Adrenal gland (tissue), 9 donors: ENCODE measurements at regions not wholly inside any gene's neighbourhood (a gene's known extent, or its start where the extent isn't known, plus 50 kb on each side); places are given as distances from the start of the nearest gene placed in this dataset.

ENCODE experiments used
- DNase-seq, 7 donors: peaks; one replicate each; pipeline ENCODE4 v3.0.0-alpha.2; 2019 to 2020
- H3K27ac ChIP-seq, 5 donors: fragments of 200-600 bp; sonication (generic) in 4 of 5; 1 replicate in 3 of 5; 2 replicates in 2 of 5; pipeline versions ENCODE4 v1.5.1 to v1.8.0; 2016 to 2020; ENCODE audit warnings: mild to moderate bottlenecking in 1 of 5
- H3K27me3 ChIP-seq: fragments of 200-600 bp; 2 replicates; pipeline ENCODE4 v1.8.0; 2021
- H3K36me3 ChIP-seq, 2 donors: fragments of 200-600 bp; replicated peaks in 1 of 2; 1 replicate in 1 of 2; 2 replicates in 1 of 2; pipeline versions ENCODE4 v1.5.1 to v1.8.0; 2018 to 2022
- H3K4me1 ChIP-seq, 2 donors: fragments of 200-600 bp; replicated peaks in 1 of 2; 1 replicate in 1 of 2; 2 replicates in 1 of 2; pipeline versions ENCODE4 v1.5.1 to v1.8.0; 2018 to 2021
- H3K4me3 ChIP-seq, 4 donors: fragments of 200-600 bp; sonication (generic) in 3 of 4; one replicate each; pipeline ENCODE4 v1.5.1; 2016 to 2018
- H3K9me3 ChIP-seq, 3 donors: fragments of 200-600 bp; sonication (generic) in 1 of 3; replicated peaks in 1 of 3; 1 replicate in 2 of 3; 2 replicates in 1 of 3; pipeline versions ENCODE4 v1.5.1 to v1.8.0; 2016 to 2021
- POLR2A ChIP-seq, 2 donors: fragments of 450-650 bp; IDR thresholded peaks; one replicate each; pipeline ENCODE4 v1.6.1; 2017; ENCODE audit warnings: antibody characterized with exemption in 2 of 2, mild to moderate bottlenecking in 2 of 2, moderate library complexity in 1 of 2
- WGBS, 4 donors: extraction: QIAGEN DNeasy Blood & Tissue Kit in 2 of 4; methylation state at CpG; one replicate each; pipeline versions ENCODE4 v1.1.5 to v1.1.7; 2013 to 2017; 5-methylcytosine and 5-hydroxymethylcytosine counted together
- intact Hi-C, 2 donors: fragments of 100-400 bp; cut with DNase I; formaldehyde crosslinking; loops; one replicate each; pipeline versions ENCODE4 v1.14.1 to v1.15.0; 2022 to 2023
- TF ChIP-seq, protein P1 (sequence below), 6 experiments: fragments of 450-650 bp in 4 of 6; fragments of 200-600 bp in 2 of 6; sonication (generic) in 1 of 6; IDR thresholded peaks; 1 replicate in 5 of 6; 2 replicates in 1 of 6; pipeline versions ENCODE4 v1.5.1 to v1.8.0; 2016 to 2021; ENCODE audit warnings: antibody characterized with exemption in 6 of 6, mild to moderate bottlenecking in 2 of 6, moderate library complexity in 1 of 6
- donor health status: healthy with polysubstance abuse.
- donor health status: Bipolar disorder and iron deficiency.
- donor health status: DM: yes; HTN: yes; CAD: no.
- donor health status: DM: no; HTN: no; CAD: no.
- donor health status: DM: no; HTN: no; CAD: no.

- TF ChIP-seq, protein P1, sequence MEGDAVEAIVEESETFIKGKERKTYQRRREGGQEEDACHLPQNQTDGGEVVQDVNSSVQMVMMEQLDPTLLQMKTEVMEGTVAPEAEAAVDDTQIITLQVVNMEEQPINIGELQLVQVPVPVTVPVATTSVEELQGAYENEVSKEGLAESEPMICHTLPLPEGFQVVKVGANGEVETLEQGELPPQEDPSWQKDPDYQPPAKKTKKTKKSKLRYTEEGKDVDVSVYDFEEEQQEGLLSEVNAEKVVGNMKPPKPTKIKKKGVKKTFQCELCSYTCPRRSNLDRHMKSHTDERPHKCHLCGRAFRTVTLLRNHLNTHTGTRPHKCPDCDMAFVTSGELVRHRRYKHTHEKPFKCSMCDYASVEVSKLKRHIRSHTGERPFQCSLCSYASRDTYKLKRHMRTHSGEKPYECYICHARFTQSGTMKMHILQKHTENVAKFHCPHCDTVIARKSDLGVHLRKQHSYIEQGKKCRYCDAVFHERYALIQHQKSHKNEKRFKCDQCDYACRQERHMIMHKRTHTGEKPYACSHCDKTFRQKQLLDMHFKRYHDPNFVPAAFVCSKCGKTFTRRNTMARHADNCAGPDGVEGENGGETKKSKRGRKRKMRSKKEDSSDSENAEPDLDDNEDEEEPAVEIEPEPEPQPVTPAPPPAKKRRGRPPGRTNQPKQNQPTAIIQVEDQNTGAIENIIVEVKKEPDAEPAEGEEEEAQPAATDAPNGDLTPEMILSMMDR (IDR thresholded peaks at IDR 0.05) = no peak
- TF ChIP-seq POLR2A (IDR thresholded peaks at IDR 0.05) = no peak
- 21 to 29% (median 25%) methylated on average over 4 of the region's 4 CpGs for WGBS, 4 donors
- no peak overlapping the region for H3K27ac ChIP-seq
- intact Hi-C loops = no loop called here
- H3K9me3 ChIP-seq = no peaks in the 10 kb centered on the region
- H3K27me3 ChIP-seq = no peaks in the 10 kb centered on the region
- H3K4me1 ChIP-seq = no peaks in the 10 kb centered on the region
- no peaks in the 10 kb centered on the region for H3K36me3 ChIP-seq
- no peak for DNase-seq
- no peak overlapping the region for H3K4me3 ChIP-seq
These were observed 361.5 kb upstream of the CDH10 start for GRCh38 chr5:25006237-25006636.

DNA sequence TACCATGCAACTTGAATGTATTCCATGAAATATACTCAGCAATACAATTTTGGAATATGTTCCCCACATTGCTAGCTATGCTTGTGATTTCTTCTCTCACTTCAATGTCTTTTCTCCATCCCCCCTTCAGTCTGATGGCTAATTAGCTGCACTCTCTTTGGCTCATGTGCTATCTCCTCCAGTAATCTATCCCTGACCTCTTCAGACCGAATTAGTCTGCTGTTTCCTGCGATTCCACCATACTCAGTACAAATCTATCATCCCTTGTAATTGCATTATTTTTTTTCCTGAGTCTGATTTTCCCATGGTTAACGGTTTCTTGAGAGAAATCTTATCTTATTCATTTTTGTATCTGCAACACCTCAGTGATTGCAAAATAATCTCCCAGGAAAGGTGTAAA is 360.7 kb upstream of the CDH10 start:
- Histone ChIP-seq H3K9me3 (no peaks in the 10 kb centered on the region), H3K36me3 (no peaks in the 10 kb centered on the region), H3K27me3 (no peaks in the 10 kb centered on the region), H3K4me3 (no peak overlapping the region), H3K4me1 (no peaks in the 10 kb centered on the region), H3K27ac (no peak overlapping the region)
- intact Hi-C loops = no loop called here
- no peak for DNase-seq
- WGBS, 4 donors = 24 to 30% (median 26%) methylated on average over 3 of the region's 3 CpGs
- no peak for TF ChIP-seq POLR2A (IDR thresholded peaks at IDR 0.05)
- TF ChIP-seq, protein P1 (IDR thresholded peaks at IDR 0.05) = no peak

DNA sequence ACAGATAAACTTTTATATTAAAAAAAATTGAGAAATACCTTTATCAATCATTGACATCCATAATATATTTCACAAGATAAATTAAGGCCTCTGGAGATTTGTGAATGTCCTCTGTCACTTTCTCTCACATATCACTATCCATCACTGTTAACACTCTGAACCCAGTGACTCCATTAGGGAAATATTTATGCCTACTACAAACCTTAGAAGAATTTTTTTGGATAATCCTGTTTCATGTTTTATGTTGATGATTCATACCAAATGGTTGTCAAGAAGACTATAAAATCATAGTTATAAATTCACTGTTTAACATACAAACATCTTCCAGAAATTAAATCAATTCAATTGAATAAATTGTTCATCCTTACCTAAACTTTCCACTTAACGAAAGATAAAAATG is 357.6 kb upstream of the CDH10 start:
- no peaks in the 10 kb centered on the region for H3K36me3 ChIP-seq
- DNase-seq = no peak
- TF ChIP-seq, protein P1 (IDR thresholded peaks at IDR 0.05) = no peak
- TF ChIP-seq POLR2A (IDR thresholded peaks at IDR 0.05) = no peak
- intact Hi-C loops = no loop called here
- H3K4me1 ChIP-seq = no peaks in the 10 kb centered on the region
- no peaks in the 10 kb centered on the region for H3K9me3 ChIP-seq
- H3K4me3 ChIP-seq = no peak overlapping the region
- whole genome bisulfite sequencing, 4 donors = 69 to 90% (median 78%) methylated on average over 1 of the region's 1 CpG
- no peak overlapping the region for H3K27ac ChIP-seq
- no peaks in the 10 kb centered on the region for H3K27me3 ChIP-seq

- 72 to 82% (median 78%) methylated on average over 2 of the region's 2 CpGs for WGBS, 4 donors
- intact Hi-C loops = no loop called here
These were observed 355.0 kb upstream of the CDH10 start for GRCh38 chr5:24999732-25000131.

More at GRCh38 chr5:24999732-25000131, 355.0 kb upstream of the CDH10 start:
- Histone ChIP-seq H3K36me3 (no peaks in the 10 kb centered on the region), H3K27me3 (no peaks in the 10 kb centered on the region), H3K27ac (no peak overlapping the region), H3K4me1 (no peaks in the 10 kb centered on the region), H3K9me3 (no peaks in the 10 kb centered on the region), H3K4me3 (no peak overlapping the region)
- TF ChIP-seq, protein P1 (IDR thresholded peaks at IDR 0.05) = no peak
- TF ChIP-seq POLR2A (IDR thresholded peaks at IDR 0.05) = no peak
- DNase-seq = no peak
